Tibial nerve (tissue), 4 donors: ENCODE measurements at regions not wholly inside any gene's neighbourhood (a gene's known extent, or its start where the extent isn't known, plus 50 kb on each side); places are given as distances from the start of the nearest gene placed in this dataset.

Experiments used
- DNase-seq, 2 donors: peaks; one replicate each; pipeline ENCODE4 v3.0.0-alpha.2; 2019; ENCODE audit warnings: low spot score in 2 of 2
- H3K27ac ChIP-seq, 4 donors: fragments of 200-600 bp; sonication (generic) in 3 of 4; one replicate each; pipeline ENCODE4 v1.5.1; 2017 to 2019; ENCODE audit warnings: mild to moderate bottlenecking in 1 of 4
- H3K27me3 ChIP-seq, 2 donors: fragments of 200-600 bp; sonication (generic) in 1 of 2; one replicate each; pipeline versions ENCODE4 v1.5.1 to v1.6.0; 2017 to 2019
- H3K36me3 ChIP-seq, 3 donors: fragments of 200-600 bp; sonication (generic); one replicate each; pipeline ENCODE4 v1.5.1; 2018 to 2019
- H3K4me1 ChIP-seq, 4 donors: fragments of 200-600 bp; sonication (generic) in 3 of 4; one replicate each; pipeline ENCODE4 v1.5.1; 2017 to 2019
- H3K4me3 ChIP-seq, 4 donors: fragments of 200-600 bp; sonication (generic) in 3 of 4; one replicate each; pipeline ENCODE4 v1.5.1; 2017 to 2019; ENCODE audit warnings: mild to moderate bottlenecking in 1 of 4, moderate library complexity in 1 of 4
- H3K9me3 ChIP-seq, 4 donors: fragments of 200-600 bp; sonication (generic) in 3 of 4; one replicate each; pipeline ENCODE4 v1.5.1; 2017 to 2019
- EP300 ChIP-seq, 2 donors: sonication (generic); formaldehyde crosslinking; IDR thresholded peaks; one replicate each; pipeline ENCODE4 v1.6.1; 2017; ENCODE audit warnings: antibody characterized with exemption in 2 of 2, mild to moderate bottlenecking in 1 of 2
- POLR2A ChIP-seq, 2 donors: fragments of 450-650 bp; IDR thresholded peaks; one replicate each; pipeline ENCODE4 v1.6.1; 2017; ENCODE audit warnings: antibody characterized with exemption in 2 of 2, mild to moderate bottlenecking in 2 of 2, moderate library complexity in 2 of 2
- WGBS, 2 donors: methylation state at CpG; one replicate each; pipeline ENCODE4 v1.1.5; 2018; 5-methylcytosine and 5-hydroxymethylcytosine counted together
- TF ChIP-seq, protein P1 (sequence below), 5 experiments: fragments of 200-600 bp in 3 of 5; fragments of 450-650 bp in 2 of 5; sonication (generic) in 3 of 5; IDR thresholded peaks; one replicate each; pipeline ENCODE4 v1.5.1; 2016 to 2019; ENCODE audit warnings: antibody characterized with exemption in 5 of 5, mild to moderate bottlenecking in 3 of 5, moderate library complexity in 2 of 5

DNA sequence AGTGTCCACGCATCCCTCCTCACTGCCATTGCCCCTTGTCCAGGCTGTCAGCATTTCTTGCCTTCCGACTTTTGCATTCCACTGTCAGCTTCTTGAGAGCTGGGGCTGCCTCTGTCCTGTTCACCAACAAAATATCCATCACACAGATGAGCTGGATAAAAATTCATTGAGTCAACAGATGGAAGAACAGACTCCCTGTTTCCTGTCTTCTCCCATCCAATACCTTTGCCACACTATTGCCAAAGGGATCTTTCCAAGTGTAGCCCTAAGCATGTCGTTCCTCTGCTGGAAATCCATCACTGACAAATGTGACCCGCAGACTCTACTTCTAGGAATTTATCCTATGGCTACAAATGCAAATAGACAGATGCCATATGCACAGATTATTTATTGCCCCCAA lies 78.0 kb upstream of the PJA1 start:
- Histone ChIP-seq H3K36me3 (no peaks in the 10 kb centered on the region), H3K27ac (no peak overlapping the region), H3K4me1 (no peaks in the 10 kb centered on the region), H3K27me3 (peaks cover 0 to 23% of the 10 kb centered on the region in 2 donors), H3K4me3 (no peak overlapping the region), H3K9me3 (no peaks in the 10 kb centered on the region)
- no peak for DNase-seq
- 74 to 84% methylated on average over 4 of the region's 4 CpGs for WGBS, 2 donors
- TF ChIP-seq POLR2A (IDR thresholded peaks at IDR 0.05): no peak
- TF ChIP-seq EP300 (IDR thresholded peaks at IDR 0.05): no peak
- TF ChIP-seq, protein P1, sequence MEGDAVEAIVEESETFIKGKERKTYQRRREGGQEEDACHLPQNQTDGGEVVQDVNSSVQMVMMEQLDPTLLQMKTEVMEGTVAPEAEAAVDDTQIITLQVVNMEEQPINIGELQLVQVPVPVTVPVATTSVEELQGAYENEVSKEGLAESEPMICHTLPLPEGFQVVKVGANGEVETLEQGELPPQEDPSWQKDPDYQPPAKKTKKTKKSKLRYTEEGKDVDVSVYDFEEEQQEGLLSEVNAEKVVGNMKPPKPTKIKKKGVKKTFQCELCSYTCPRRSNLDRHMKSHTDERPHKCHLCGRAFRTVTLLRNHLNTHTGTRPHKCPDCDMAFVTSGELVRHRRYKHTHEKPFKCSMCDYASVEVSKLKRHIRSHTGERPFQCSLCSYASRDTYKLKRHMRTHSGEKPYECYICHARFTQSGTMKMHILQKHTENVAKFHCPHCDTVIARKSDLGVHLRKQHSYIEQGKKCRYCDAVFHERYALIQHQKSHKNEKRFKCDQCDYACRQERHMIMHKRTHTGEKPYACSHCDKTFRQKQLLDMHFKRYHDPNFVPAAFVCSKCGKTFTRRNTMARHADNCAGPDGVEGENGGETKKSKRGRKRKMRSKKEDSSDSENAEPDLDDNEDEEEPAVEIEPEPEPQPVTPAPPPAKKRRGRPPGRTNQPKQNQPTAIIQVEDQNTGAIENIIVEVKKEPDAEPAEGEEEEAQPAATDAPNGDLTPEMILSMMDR (IDR thresholded peaks at IDR 0.05): no peak

DNA sequence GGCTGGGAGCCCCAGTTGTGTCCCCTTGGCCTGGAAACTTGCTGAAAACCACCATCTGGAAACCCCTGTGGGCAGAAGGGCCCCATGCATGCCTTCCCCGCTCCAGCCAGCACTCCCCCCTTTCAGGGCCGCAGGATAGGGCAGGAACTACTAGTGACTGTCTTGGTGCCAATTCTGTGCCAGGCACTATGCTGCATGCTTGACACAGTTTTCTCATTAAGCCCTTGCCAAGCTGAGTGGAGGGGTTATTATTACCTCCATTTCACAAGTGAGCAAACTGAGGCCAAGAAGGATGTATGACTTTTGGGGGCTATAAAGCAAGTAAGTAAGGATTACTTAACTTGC lies 73.6 kb upstream of the PJA1 start:
- H3K9me3 ChIP-seq: no peaks in the 10 kb centered on the region
- no peak overlapping the region for H3K4me3 ChIP-seq
- H3K27me3 ChIP-seq: peaks cover 0 to 4% of the 10 kb centered on the region in 2 donors
- TF ChIP-seq POLR2A (IDR thresholded peaks at IDR 0.05) (no peak), EP300 (IDR thresholded peaks at IDR 0.05) (no peak)
- TF ChIP-seq, protein P1 (IDR thresholded peaks at IDR 0.05): no peak
- WGBS, 2 donors: 67% methylated on average over 2 of the region's 2 CpGs; no CpG with 5 or more reads in 1 of the 2 donors
- no peaks in the 10 kb centered on the region for H3K4me1 ChIP-seq
- no peaks in the 10 kb centered on the region for H3K36me3 ChIP-seq
- no peak for DNase-seq
- H3K27ac ChIP-seq: no peak overlapping the region

DNA sequence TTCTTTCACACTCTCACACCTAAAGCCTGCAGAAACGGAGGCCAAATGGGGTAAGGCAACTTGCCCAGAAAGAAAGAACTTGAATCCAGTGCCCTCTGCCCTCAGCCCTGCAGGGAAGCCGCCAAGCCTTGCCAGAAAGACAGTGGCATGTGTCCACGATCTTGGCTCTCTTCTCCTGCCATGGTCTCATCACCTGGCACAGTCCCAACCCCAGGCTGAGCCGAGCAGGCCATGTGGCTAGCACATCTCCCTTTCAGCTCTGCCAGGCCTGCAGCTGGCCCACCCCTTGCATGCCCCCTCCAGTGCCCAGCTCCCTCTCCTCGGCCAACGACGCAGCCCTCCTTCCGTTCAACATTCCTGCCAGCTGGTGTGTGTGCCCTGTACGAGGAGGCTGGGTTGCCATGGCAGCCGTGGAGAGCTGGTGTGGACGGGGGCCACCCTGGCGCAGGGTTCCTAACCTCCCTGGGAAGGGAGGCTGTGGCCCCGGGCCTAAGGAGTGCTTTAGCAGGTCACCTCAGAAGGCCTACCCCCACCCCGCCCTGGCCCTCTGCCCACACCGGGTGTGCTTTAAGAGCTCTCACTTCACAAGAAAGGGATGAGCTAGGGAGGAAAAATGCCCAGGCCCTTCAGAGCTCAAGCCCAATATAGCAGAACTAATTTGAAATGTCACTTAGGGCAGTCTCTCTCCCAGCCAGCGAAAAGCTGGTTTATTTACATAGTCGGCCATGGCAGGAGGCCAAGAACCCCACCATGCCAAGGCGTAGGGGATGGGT lies 73.0 kb upstream of the PJA1 start:
- H3K27ac ChIP-seq: no peak overlapping the region
- DNase-seq: no peak

DNA sequence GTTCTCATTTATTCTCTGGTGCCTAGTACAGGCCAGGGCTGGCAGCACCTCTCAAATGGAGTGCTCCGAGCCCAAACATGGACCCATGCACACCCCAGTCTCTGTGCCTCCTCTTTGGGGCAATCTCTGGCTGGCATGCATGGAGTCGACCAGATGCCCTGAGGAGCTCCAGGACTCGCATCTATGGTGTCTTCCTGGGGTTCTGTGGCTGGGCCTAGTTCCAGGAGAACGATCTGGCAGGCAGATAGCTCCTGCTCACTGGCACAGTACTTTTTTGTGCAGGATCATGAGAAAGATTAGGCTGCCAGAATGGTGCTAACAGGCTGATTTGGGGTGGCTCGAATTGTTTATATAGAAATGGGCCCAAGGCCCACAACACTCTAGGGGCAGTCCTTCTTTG lies 72.0 kb upstream of the PJA1 start:
- Histone ChIP-seq H3K4me3 (no peak overlapping the region), H3K9me3 (no peaks in the 10 kb centered on the region), H3K27me3 (peaks cover 0 to 4% of the 10 kb centered on the region in 2 donors), H3K4me1 (no peaks in the 10 kb centered on the region), H3K36me3 (no peaks in the 10 kb centered on the region), H3K27ac (no peak overlapping the region)
- DNase-seq: no peak
- WGBS, 2 donors: 63% methylated on average over 5 of the region's 5 CpGs; no CpG with 5 or more reads in 1 of the 2 donors
- TF ChIP-seq EP300 (IDR thresholded peaks at IDR 0.05) (no peak), POLR2A (IDR thresholded peaks at IDR 0.05) (no peak)
- TF ChIP-seq, protein P1 (IDR thresholded peaks at IDR 0.05): no peak

More for the DNA sequence above, 73.0 kb upstream of the PJA1 start:
- H3K4me3 ChIP-seq: no peak overlapping the region
- H3K36me3 ChIP-seq: no peaks in the 10 kb centered on the region
- no peak for TF ChIP-seq EP300 (IDR thresholded peaks at IDR 0.05)
- TF ChIP-seq POLR2A (IDR thresholded peaks at IDR 0.05): no peak
- peaks cover 0 to 4% of the 10 kb centered on the region in 2 donors for H3K27me3 ChIP-seq
- 29 to 58% methylated on average over 4 to 18 of the region's 18 CpGs for WGBS, 2 donors
- H3K9me3 ChIP-seq: no peaks in the 10 kb centered on the region
- H3K4me1 ChIP-seq: no peaks in the 10 kb centered on the region

DNA sequence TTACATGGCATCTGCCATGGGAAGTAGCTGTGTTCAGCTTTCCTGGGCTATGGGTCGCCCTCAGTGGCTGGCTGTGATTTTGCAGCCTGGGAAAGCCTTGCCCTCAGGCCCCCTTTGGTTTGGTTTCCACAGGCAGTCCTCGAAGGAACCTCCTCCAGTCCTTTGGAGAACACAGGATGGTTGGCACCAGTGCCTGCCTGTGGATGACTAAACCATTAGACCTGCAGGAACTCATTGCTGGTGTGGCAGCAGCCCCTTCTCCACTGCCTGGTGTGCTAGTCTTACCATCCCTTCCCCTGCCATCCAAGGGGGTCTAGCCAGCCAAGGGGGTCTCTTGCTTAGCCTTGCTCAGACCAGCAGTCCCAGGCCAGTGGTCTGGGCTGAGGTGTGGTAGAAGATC lies 71.4 kb upstream of the PJA1 start:
- 63 to 100% methylated on average over 1 to 2 of the region's 2 CpGs for WGBS, 2 donors

More for the DNA sequence above, 71.4 kb upstream of the PJA1 start:
- DNase-seq: no peak
- Histone ChIP-seq H3K27me3 (peaks cover 0 to 4% of the 10 kb centered on the region in 2 donors), H3K36me3 (no peaks in the 10 kb centered on the region), H3K27ac (no peak overlapping the region), H3K4me3 (no peak overlapping the region), H3K4me1 (no peaks in the 10 kb centered on the region), H3K9me3 (no peaks in the 10 kb centered on the region)
- TF ChIP-seq POLR2A (IDR thresholded peaks at IDR 0.05) (no peak), EP300 (IDR thresholded peaks at IDR 0.05) (no peak)
- TF ChIP-seq, protein P1 (IDR thresholded peaks at IDR 0.05): no peak
